HL-60 (cell line): ENCODE measurements at regions not wholly inside any gene's neighbourhood (a gene's known extent, or its start where the extent isn't known, plus 50 kb on each side); places are given as distances from the start of the nearest gene placed in this dataset.

Experiments used
- DNase-seq, 2 experiments: peaks; one replicate each; pipeline ENCODE4 v3.0.0-alpha.2; 2010 to 2020; ENCODE audit warnings: low read depth in 1 of 2, low spot score in 1 of 2
- H3K27ac ChIP-seq: fragments of 250-450 bp; sonication (Bioruptor Pico); replicated peaks from 2 replicates; pipeline ENCODE4 v1.5.1; 2020; ENCODE audit warnings: mild to moderate bottlenecking, moderate library complexity
- H3K27me3 ChIP-seq: fragments of 250-450 bp; sonication (Bioruptor Pico); 2 replicates; pipeline ENCODE4 v1.5.1; 2021; ENCODE audit warnings: mild to moderate bottlenecking, moderate library complexity; ENCODE audit not compliant: insufficient read depth, poor library complexity, severe bottlenecking
- H3K4me3 ChIP-seq: replicated peaks from 2 replicates; pipeline ENCODE4 v1.5.1; 2011; ENCODE audit warnings: mild to moderate bottlenecking, control low read depth, low read length; ENCODE audit not compliant: insufficient read depth
- CTCF ChIP-seq: IDR thresholded peaks from one replicate; pipeline ENCODE4 v1.5.1; 2011; ENCODE audit warnings: low read length, control low read depth, inconsistent platforms; ENCODE audit not compliant: insufficient read depth
- GABPA ChIP-seq: IDR thresholded peaks from 2 replicates; pipeline ENCODE4 v1.6.1; 2012; ENCODE audit warnings: low read depth
- POLR2AphosphoS5 ChIP-seq: IDR thresholded peaks from 2 replicates; pipeline ENCODE4 v1.6.1; 2012; ENCODE audit warnings: low read depth
- SPI1 ChIP-seq: IDR thresholded peaks from 2 replicates; pipeline ENCODE4 v1.6.1; 2012; ENCODE audit warnings: low read depth, mild to moderate bottlenecking, borderline replicate concordance
- TF ChIP-seq, protein P1 (sequence below): IDR thresholded peaks from 2 replicates; pipeline ENCODE4 v1.6.1; 2012; ENCODE audit warnings: low read depth; ENCODE audit not compliant: insufficient replicate concordance

GRCh38 chr20:52814371-52814770, 157.8 kb upstream of the TSHZ2 start:
- Histone ChIP-seq H3K27me3 (peaks cover 11% of the 10 kb centered on the region), H3K27ac (no peak overlapping the region), H3K4me3 (no peak overlapping the region)
- DNase-seq, result no peak
- TF ChIP-seq SPI1 (no peak), CTCF (no peak), POLR2AphosphoS5 (no peak), GABPA (no peak)
- TF ChIP-seq, protein P1, sequence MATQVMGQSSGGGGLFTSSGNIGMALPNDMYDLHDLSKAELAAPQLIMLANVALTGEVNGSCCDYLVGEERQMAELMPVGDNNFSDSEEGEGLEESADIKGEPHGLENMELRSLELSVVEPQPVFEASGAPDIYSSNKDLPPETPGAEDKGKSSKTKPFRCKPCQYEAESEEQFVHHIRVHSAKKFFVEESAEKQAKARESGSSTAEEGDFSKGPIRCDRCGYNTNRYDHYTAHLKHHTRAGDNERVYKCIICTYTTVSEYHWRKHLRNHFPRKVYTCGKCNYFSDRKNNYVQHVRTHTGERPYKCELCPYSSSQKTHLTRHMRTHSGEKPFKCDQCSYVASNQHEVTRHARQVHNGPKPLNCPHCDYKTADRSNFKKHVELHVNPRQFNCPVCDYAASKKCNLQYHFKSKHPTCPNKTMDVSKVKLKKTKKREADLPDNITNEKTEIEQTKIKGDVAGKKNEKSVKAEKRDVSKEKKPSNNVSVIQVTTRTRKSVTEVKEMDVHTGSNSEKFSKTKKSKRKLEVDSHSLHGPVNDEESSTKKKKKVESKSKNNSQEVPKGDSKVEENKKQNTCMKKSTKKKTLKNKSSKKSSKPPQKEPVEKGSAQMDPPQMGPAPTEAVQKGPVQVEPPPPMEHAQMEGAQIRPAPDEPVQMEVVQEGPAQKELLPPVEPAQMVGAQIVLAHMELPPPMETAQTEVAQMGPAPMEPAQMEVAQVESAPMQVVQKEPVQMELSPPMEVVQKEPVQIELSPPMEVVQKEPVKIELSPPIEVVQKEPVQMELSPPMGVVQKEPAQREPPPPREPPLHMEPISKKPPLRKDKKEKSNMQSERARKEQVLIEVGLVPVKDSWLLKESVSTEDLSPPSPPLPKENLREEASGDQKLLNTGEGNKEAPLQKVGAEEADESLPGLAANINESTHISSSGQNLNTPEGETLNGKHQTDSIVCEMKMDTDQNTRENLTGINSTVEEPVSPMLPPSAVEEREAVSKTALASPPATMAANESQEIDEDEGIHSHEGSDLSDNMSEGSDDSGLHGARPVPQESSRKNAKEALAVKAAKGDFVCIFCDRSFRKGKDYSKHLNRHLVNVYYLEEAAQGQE, result no peak

GRCh38 chr20:52812231-52812847, 159.8 kb upstream of the TSHZ2 start:
- Histone ChIP-seq H3K27me3 (peaks cover 11% of the 10 kb centered on the region), H3K27ac (no peak overlapping the region), H3K4me3 (no peak overlapping the region)
- no peak for DNase-seq
- TF ChIP-seq SPI1 (no peak), POLR2AphosphoS5 (no peak), GABPA (no peak), CTCF (no peak)
- TF ChIP-seq, protein P1, result no peak

DNA sequence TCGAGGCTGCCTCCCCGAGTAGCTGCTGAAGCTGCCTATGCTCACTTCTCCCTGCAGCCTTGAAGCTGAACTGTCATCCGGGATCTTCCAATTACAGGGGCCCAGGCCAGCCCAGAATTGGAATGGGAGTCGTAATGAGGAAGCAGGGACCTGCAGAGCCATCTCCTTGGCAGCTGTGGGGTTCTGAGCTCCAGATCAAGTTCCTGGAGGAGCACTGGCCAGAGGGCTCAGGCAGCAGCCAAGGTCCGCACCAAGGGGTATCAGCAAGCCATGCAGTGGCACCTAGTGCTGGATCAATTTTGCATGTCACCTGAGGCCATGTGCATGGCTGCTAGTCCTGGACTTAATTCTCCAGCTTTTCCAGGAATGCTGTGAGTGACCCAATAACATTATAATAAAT, 163.2 kb upstream of the TSHZ2 start:
- no peak for TF ChIP-seq GABPA
- TF ChIP-seq CTCF, result no peak
- TF ChIP-seq POLR2AphosphoS5, result no peak
- TF ChIP-seq, protein P1, result no peak
- TF ChIP-seq SPI1, result no peak
- Histone ChIP-seq H3K4me3 (no peak overlapping the region), H3K27ac (no peak overlapping the region), H3K27me3 (peaks cover 13% of the 10 kb centered on the region)
- no peak for DNase-seq
